Neural crest cell (in vitro differentiated cells): ENCODE measurements at regions not wholly inside any gene's neighbourhood (a gene's known extent, or its start where the extent isn't known, plus 50 kb on each side); places are given as distances from the start of the nearest gene placed in this dataset.

Source experiments
- DNase-seq: peaks from one replicate; pipeline ENCODE4 v3.0.0; 2021; ENCODE audit warnings: low read depth, mixed read lengths, low spot score
- H3K27ac Mint-ChIP-seq: one replicate; pipeline ENCODE4 v1.8.0; 2021; ENCODE audit warnings: mild to moderate bottlenecking, mixed read lengths; ENCODE audit not compliant: unreplicated experiment
- H3K27me3 Mint-ChIP-seq: 2 replicates; pipeline ENCODE4 v1.8.0; 2021; ENCODE audit warnings: low read depth, mild to moderate bottlenecking, mixed read lengths
- H3K36me3 Mint-ChIP-seq: 2 replicates; pipeline ENCODE4 v1.8.0; 2021; ENCODE audit warnings: low read depth, mild to moderate bottlenecking, mixed read lengths
- H3K4me1 Mint-ChIP-seq: 2 replicates; pipeline ENCODE4 v1.8.0; 2021; ENCODE audit warnings: mixed read lengths
- H3K4me3 Mint-ChIP-seq: one replicate; pipeline ENCODE4 v1.8.0; 2021; ENCODE audit warnings: mild to moderate bottlenecking, mixed read lengths
- H3K9me3 Mint-ChIP-seq: 2 replicates; pipeline ENCODE4 v1.8.0; 2021; ENCODE audit warnings: mixed read lengths
- TF ChIP-seq, protein P1 (sequence below): fragments of 200-600 bp; sonication (generic); conservative IDR thresholded peaks from 2 replicates; pipeline ENCODE4 v1.5.0; 2021; ENCODE audit warnings: antibody characterized with exemption, mild to moderate bottlenecking

DNA sequence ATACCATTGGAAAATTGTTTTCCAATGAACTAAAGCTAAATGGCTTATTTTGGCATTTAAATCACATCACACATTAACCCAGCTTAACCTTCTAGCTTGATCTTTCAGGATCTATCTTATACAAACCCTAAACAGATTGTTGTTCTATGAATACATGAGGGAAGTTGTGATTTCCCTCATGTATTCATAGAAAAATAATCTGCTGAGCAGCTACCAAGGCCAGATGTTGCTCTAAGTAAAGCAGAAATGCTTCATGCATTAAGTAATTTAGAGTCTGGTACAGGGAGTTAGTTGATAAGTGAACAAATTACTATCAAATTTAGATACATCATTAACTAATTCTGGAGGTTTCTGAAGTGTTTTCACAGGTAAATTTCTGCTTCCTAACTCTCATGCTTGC lies 204.6 kb upstream of the ANO3 start:
- TF ChIP-seq, protein P1, sequence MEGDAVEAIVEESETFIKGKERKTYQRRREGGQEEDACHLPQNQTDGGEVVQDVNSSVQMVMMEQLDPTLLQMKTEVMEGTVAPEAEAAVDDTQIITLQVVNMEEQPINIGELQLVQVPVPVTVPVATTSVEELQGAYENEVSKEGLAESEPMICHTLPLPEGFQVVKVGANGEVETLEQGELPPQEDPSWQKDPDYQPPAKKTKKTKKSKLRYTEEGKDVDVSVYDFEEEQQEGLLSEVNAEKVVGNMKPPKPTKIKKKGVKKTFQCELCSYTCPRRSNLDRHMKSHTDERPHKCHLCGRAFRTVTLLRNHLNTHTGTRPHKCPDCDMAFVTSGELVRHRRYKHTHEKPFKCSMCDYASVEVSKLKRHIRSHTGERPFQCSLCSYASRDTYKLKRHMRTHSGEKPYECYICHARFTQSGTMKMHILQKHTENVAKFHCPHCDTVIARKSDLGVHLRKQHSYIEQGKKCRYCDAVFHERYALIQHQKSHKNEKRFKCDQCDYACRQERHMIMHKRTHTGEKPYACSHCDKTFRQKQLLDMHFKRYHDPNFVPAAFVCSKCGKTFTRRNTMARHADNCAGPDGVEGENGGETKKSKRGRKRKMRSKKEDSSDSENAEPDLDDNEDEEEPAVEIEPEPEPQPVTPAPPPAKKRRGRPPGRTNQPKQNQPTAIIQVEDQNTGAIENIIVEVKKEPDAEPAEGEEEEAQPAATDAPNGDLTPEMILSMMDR = no peak
- H3K27me3 Mint-ChIP-seq = no peaks in the 10 kb centered on the region
- H3K4me1 Mint-ChIP-seq = no peaks in the 10 kb centered on the region
- no peak overlapping the region for H3K27ac Mint-ChIP-seq
- no peak overlapping the region for H3K4me3 Mint-ChIP-seq
- no peak for DNase-seq
- H3K36me3 Mint-ChIP-seq = no peaks in the 10 kb centered on the region
- no peaks in the 10 kb centered on the region for H3K9me3 Mint-ChIP-seq

DNA sequence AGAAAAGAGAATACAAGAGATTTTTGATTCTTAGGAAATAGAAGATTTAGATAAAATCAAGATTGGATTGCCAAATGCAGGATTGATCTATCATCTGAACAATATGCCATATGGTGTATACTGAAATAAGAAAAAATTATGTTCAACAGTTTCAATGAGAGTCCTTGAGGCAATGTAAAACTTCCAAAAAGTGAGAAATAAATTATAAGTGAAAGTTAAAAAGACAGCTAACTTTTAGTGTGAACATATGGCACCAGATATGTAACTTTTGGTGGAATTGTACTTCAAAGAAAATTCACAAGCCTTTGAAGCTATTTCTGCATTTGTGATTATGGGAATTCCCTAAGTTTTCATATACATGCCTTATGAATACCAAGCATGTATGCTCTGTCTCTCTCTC lies 200.5 kb upstream of the ANO3 start:
- no peak overlapping the region for H3K4me3 Mint-ChIP-seq
- no peaks in the 10 kb centered on the region for H3K36me3 Mint-ChIP-seq
- H3K4me1 Mint-ChIP-seq = peaks cover 6% of the 10 kb centered on the region
- no peak overlapping the region for H3K27ac Mint-ChIP-seq
- TF ChIP-seq, protein P1 = no peak
- no peaks in the 10 kb centered on the region for H3K27me3 Mint-ChIP-seq
- no peaks in the 10 kb centered on the region for H3K9me3 Mint-ChIP-seq
- no peak for DNase-seq

DNA sequence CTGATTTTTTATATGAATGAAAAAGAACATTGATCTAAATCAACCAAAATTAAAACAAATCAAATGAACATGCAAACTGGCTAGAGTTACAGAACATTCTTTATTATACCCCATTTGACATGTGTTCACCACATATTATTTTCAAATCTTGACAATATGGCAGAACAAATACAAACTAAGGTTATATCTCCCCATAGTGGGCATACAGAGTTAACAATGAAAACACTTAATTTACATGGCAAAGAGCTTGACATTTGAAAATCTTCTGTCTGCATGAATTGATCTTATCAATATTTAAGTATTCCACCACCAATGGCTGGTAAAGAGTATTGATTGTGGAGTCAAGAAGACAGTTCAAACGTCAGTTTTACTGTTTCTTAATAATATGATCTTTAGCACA lies 197.9 kb upstream of the ANO3 start:
- no peaks in the 10 kb centered on the region for H3K9me3 Mint-ChIP-seq
- H3K36me3 Mint-ChIP-seq = no peaks in the 10 kb centered on the region
- H3K4me1 Mint-ChIP-seq = peaks cover 6% of the 10 kb centered on the region
- no peak overlapping the region for H3K27ac Mint-ChIP-seq
- H3K27me3 Mint-ChIP-seq = no peaks in the 10 kb centered on the region
- H3K4me3 Mint-ChIP-seq = no peak overlapping the region
- TF ChIP-seq, protein P1 = no peak
- no peak for DNase-seq

DNA sequence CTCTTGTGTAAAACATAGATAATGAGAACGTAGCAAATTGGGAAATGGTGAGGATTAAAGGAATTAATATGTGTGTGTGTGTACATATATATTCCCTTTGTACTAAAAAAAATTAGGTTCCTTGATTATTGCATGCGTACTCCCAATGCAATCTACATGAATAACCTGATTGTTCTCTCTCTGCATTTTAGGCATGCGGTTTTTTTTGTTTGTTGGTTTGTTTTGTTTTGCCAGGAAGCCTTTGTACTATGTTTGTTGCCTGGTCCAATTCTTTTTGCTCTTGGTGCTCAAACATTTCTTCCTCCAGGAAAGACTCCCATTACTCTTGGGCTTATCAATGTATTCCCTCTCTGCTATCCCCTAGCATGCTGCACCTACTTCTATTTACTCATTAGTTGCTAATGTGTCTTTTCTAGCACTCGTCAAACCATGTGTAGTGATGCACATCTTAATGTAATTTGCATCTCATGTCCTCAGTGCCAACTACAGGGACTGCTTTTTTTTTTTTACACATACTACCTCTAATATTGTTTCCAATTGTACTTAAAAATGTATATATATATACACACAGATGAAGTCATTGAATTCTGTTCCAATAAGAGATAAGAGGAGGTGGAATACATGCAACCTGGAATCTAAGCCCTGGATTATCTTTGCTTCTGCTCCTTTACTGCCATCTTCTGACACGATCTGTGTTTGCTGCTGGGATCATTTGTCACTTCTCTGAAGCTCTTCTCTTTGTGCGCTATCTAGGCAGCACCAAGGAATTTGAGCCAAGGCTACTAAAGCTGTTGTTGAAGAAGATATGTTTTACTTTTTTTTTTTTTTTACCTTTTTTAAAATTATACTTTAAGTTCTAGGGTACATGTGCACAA lies 197.2 kb upstream of the ANO3 start:
- peak; percentile 1 for DNase-seq
- TF ChIP-seq, protein P1 = peak; percentile 64

DNA sequence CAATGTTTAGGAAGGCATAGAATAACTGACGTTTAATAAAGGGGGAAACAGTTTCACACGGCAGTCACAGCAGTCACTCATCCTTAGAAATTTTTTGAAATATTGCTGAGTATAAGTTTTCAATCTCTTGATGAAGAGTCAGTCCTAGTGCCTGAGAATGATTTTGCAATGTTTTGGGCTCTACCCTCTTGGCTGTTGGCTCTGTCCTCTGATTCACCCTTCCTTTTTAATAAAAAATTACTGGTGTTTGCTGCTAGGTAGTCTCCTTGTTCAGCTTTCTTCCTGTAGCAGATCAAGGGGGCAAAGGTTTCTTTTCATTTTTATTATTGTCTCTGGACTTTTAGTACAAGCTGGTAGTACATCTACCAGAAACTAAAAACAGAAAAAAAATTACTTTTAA lies 194.3 kb upstream of the ANO3 start:
- no peak overlapping the region for H3K4me3 Mint-ChIP-seq
- no peak overlapping the region for H3K27ac Mint-ChIP-seq
- TF ChIP-seq, protein P1 = no peak
- H3K36me3 Mint-ChIP-seq = no peaks in the 10 kb centered on the region
- H3K4me1 Mint-ChIP-seq = peaks cover 6% of the 10 kb centered on the region
- DNase-seq = no peak
- H3K9me3 Mint-ChIP-seq = no peaks in the 10 kb centered on the region
- no peaks in the 10 kb centered on the region for H3K27me3 Mint-ChIP-seq

More for the DNA sequence above, 197.2 kb upstream of the ANO3 start:
- no peak overlapping the region for H3K27ac Mint-ChIP-seq
- H3K4me1 Mint-ChIP-seq = peaks cover 6% of the 10 kb centered on the region
- no peaks in the 10 kb centered on the region for H3K27me3 Mint-ChIP-seq
- H3K4me3 Mint-ChIP-seq = no peak overlapping the region
- no peaks in the 10 kb centered on the region for H3K9me3 Mint-ChIP-seq
- H3K36me3 Mint-ChIP-seq = no peaks in the 10 kb centered on the region
